Fibroblast of upper back skin (primary cell): ENCODE measurements at regions not wholly inside any gene's neighbourhood (a gene's known extent, or its start where the extent isn't known, plus 50 kb on each side); places are given as distances from the start of the nearest gene placed in this dataset.
"Not testable (repeated sequence)": the region's sequence is repeated elsewhere in the genome, so short reads cannot be mapped to it uniquely, and the experiment has no call there.

Source experiments
- DNase-seq: peaks from one replicate; pipeline ENCODE4 v3.0.0-alpha.2; 2013

DNA sequence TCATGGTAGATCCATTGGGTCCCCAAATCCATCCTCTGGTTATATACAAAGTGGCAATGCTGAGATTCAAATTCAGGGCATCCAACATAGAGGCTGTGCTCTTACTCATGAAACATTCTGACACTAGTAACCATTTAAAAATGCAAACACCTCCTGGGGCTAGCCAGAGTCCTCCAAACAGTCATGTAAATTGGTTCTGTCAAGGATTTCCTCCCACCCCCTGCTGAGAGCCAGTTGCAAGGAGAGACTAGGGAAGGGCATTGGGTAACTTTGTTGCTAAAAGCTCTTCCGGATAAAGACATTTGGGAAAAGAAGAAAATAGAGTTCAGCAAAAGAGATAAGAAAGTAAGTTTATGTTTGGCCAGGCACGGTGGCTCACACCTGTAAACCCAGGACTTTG lies 58.3 kb downstream of the ART5 start:
- DNase-seq = peak; percentile 65

DNA sequence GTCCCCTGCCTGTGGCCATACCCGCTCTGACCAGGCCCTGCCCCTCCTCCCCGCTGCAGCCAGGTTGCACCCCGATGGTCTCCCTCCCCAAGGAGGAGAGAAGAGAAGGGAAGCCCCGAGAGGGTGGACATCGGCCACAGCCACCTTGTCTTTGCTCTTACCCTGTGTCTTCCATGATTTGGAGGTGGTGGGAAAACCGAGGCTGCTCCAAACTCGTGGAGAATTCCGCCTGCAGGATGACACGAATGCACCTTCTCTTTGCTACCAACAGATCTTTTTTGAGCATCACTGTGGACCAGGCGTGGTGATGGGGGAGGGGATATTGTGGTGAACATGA lies 60.4 kb downstream of the ART5 start:
- DNase-seq = not testable (repeated sequence)

DNA sequence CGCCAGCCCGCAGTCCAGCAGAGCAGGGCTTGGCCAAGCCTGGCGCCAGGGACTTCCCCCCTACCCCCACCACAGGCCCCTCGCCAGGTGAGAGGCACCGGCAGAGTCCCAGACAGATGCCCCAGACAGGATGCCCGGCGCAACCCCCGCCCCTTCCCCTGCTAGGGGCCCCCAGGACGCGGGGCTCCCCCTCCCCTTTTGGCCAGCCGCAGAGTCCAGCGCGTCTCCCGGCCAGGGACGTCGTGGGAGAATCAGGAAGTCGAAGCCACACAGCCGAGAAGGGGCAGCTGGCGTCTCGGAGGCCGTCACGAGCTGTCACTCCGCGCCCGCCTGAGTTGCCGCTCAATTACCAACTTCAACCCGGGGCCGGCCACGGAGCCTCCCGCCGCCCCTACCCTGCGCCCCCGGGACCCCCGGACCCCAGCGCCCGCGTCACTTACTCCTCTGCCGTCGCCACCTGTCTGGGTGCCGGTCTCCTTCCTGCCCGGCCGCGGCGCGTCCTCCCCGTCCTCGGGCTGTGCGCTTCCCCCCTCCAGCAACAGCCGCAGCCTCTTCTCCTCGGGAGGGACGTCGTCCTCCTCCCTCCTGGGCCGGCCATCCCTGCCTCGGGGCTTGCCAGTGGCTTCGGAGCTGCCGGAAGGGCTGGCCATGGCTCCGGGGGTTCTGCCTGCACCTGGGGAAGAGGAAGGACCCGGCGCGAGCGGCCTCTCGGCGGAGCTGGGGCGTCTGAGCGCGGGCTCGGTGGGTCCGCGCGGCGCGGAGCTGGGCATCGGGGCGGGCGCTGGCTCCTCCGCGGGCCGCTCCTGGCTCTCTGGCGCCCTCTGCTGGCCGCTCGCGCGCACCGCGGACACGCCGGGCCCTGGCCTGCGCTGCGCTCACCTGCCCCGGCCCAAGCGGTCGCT lies 61.1 kb downstream of the ART5 start:
- not testable (repeated sequence) for DNase-seq

DNA sequence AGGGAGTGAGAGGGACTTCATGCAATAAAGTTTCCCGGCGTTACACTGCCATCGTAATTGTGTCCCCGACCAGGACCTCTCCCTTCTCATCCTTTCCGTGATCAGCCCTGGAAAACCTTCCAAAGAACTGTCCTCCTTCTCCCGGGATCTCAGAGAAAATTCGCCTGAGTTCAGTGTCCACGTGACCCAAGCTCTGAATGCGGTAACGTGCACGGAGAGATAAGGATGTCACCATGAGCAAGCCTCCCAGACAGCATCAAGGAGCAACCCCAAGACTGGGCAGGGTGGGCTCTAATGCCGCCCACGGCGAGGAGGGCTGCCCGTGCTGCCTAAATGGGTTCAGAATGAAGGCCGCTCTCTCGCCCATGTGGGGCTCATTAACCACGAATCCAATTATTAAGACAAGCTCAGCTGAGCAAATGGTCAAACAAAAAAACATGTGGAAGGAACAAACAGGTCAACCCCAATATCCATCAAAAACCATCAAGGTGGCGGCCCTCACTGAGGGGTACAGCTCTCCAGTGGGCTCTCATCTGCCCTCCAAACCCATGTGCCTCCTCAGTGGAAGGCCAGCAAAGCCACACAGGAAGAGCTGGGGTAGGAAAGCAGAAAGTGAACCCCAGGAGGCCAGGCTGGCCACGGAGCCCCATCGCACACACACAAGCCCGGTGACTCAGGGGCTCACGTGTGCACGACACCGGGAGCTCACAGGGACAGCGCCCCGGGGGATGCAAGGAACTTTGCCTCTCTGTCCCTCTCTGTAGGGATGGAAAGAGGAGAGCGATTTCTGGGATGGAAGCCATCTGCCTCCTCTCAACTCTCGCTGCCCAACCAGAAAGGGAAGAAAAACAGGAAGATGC lies 62.0 kb downstream of the ART5 start:
- not testable (repeated sequence) for DNase-seq

DNA sequence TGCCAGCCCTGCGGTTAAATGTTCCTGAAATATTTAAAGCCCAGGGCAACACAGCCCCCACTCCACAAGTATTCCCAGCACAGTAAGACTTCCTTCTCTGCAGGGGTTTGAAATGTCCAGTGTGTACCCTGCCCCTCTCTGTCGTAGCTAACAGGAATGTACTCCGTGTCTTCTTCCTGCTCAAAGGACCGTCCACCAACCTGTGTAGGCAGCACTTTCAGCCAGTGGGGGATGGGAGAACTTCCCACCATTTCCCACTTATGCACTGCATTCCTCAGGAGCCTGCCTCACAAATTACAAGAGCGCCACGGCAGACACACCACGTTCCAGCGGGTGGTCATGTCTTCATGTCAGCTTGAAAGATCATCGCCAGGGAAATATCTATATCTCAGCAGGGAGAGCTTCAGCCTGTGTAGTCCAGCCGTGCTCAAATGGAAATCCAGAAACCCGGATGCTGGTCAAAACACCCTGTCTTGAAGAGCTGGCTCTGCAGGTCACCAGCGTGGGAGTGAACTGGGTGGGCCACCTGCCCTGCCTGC lies 65.7 kb downstream of the ART5 start:
- peak; percentile 27 for DNase-seq

DNA sequence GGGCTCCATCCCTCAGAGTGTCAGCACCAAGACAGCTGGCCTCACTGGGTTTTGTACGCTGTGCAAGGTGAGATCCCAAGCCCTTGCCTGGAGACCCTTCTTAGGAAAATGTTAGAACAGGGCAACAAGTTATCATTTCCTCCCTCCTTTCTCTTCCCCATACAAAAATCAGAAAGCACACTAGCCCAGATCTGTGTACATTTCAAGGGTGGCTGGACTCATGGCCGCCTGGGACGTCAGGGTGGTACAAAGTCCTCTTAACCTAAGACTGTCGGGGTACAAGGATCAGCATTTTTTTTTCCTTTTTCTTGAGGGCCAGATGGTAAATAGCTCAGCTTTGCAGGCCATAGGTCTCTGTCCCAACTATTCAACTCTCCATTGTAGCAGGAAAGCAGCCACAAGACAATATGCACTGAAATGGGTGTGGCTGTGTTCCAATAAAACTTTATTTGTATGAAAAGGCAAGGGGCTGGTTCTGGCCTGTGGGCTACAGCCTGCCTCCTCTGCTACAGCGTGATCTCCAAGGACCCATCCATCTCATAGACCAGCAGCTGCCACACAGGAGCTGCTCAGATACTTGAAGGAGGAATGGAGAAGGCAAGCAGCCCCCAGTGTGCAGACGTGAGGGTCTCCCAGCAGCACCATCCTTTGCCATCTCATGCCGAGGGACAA lies 68.7 kb downstream of the ART5 start:
- DNase-seq = not testable (repeated sequence)

DNA sequence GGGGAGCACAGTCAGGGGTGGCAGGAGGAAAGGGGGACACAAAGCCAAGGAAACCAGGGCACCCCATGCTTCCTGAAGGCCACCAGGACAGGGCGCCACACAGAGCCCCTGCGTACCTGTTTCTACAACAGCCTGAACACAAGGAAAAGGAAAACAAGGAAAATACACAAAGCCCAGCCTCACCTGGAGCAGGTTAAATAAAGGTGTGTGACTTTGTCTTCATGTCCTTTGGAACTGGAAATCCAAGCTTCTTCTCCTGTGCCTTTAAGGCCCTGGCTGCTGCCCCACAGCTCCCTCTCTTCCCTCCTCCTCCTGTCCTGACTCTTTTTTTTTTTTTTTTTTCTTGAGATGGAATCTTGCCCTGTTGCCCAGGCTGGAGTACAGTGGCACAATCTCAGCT lies 70.0 kb downstream of the ART5 start:
- DNase-seq = not testable (repeated sequence)

DNA sequence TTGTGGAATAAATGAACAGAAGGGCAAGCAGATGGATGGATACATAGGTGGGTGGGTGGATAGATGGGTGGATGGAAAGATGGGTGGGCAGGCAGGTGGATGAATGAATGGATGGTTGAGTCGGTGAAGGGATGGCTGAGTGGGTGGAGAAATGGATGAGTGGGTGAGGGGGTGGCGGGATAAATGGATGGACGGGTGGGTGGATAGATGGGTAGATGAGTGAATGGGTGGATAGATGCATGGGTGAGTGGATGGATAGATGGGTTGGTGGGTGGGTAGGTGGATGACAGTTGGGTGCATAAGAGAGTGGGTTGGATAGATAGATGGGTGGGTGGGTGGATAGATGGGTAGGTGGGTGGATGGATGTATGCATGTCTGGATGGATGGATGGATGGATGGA lies 76.0 kb downstream of the ART5 start:
- not testable (repeated sequence) for DNase-seq

DNA sequence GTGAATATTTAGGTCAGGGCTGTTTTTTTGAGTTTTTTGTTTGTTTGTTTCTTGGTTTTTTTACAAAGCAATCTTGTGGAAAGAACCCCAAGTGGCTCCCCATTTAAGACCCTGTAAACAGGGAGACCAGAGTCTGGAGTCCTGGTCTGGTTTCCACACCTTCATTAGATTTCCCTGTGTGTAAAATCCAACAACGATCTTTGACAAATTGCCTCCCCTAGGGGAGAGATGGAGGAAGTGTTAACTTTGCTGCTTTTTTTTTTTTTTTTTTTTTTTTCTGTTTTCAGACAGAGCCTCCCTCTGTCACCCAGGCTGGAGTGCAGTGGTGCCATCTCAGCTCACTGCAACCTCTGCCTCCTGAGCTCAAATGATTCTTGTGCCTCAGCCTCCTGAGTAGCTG lies 77.4 kb downstream of the ART5 start:
- DNase-seq = not testable (repeated sequence)

DNA sequence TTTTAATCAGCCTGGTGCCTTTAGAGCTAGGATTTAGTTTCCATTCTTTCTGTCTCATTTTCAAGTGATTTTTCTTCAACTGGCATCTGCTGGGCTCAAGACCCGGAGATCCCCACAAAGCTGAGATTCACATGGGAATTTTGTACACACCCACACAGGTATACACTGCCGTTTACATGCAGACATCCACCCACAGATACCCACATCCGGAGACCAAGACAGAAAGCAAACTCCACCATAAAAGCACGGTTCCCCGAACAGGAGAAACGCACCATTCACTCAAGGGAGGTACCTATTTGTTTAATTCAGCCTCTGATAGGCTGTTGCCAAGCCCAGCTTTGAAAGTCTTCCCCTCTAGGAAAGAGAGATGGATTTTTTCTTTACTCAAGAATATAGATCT lies 87.2 kb downstream of the ART5 start:
- not testable (repeated sequence) for DNase-seq

DNA sequence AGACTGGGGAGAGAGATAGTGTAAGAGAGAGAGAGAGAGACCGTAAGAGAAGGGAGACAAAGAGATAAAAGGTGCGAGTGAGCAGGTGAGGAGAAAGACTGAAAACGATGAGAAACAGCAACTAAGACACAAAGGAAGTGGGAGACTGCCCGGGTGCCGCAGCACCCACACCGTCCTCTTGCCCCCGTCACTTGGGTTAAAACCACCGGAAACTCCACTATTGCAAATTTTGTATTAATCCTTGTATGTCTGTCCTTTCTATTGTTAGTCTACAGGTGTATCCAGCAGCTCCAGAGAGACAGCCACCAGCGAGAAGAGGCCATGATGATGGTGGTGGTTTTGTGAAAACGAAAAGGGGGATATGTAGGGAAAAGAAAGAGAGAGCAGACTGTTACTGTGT lies 96.8 kb downstream of the ART5 start:
- not testable (repeated sequence) for DNase-seq

DNA sequence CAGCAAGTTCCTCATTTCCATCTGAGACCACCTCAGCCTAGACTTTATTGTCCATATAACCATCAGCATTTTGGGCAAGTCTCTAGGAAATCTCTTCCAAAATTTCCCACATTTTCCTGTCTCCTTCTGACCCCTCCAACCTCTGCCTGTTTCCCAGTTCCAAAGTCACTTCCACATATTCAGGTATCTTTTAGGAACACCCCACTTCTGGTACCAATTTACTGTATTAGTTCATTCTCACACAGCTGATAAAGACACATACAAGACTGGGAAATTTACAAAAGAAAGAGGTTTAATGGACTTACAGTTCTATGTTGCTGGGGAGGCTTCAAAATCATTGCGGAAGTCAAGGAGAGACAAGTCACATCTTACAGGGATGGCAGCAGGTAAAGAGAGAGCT lies 103.6 kb downstream of the ART5 start:
- not testable (repeated sequence) for DNase-seq

DNA sequence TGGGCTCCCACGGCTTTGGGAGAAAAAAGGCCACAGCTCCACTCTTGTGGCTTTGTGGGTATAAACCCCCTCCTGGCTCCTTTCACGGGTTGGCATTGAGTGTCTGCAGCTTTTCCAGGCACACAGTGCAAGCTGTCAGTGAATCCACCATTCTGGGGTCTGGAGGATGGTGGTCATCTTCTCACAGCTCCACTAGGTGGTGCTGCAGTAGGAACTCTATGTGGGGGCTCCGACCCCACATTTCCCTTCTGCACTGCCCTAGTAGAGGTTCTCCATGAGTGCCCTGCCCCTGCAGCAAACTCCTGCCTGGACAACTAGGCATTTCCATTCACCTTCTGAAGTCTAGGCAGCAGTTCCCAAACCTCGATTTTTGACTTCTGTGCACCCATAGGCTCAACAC lies 104.5 kb downstream of the ART5 start:
- not testable (repeated sequence) for DNase-seq

DNA sequence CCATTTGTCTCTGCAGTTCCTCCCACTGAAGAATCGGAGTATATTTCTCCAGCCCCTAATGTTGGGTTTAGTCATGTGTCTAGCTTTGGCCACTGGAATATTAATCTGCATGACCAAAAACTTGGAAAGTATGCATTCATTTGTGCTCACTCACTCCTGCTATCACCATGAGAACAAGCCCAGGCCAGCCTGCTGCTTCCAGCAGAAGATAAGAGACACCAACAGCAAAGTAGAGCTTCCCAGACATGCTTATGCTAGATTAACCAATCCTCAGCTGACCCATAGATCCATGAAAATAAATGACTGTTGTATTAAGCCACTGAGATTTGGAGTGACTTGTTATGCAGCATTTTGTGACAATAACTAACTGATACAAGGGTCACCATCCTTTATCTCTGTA lies 108.8 kb downstream of the ART5 start:
- DNase-seq = not testable (repeated sequence)

DNA sequence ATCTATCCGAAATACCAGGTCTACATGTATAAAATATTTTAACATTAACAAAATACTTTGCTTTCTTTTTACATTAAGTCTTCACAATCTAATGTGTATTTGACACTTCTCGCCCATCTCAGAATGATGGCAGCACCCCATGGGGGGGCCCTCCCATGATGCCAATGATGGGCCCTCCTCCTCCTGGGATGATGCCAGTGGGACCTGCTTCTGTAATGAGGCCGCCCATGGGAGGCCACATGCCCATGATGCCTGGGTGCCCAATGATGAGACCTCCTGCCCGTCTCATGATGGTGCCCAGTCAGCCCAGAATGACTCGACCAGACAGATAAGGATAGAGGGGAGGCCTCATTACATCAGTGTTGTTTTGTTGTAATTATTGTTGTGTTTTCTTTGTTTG lies 110.5 kb downstream of the ART5 start:
- DNase-seq = not testable (repeated sequence)

DNA sequence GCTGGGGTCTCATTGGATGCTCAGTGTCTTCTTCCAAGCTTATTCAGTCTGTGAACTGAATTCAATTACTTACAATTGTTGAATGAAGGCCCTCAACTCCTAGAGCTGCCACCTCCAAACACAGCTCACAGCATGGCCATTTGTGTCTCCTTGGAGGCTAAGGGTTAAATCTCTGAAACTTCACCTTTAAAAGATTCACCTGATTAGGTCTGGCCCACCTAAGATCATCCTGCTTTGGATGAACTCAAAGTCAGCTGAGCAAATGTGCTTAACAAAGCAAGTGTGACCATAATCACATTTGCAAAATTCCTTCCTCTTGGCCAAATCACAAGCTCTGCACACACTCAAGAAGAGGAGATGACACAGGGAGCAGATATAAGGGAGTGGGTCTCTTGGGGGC lies 118.2 kb downstream of the ART5 start:
- not testable (repeated sequence) for DNase-seq

DNA sequence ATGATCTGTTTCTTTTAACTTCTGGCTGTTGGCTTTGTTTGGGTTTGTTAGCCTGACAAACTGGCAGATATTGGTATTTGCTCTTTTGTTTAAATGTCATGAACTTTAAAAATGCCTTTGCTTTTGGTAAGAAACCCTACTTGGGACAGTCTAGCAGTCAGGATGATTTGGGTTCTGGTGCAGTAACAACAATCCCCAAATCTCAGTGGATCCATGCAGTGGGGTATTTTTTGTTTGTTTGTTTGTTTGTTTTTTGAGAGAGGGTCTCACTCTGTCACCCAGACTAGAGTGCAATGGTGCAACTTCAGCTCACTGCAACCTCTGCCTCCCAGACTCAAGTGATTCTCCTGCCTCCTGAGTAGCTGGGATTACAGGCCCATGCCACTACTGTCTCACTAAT lies 120.9 kb downstream of the ART5 start:
- DNase-seq = not testable (repeated sequence)

DNA sequence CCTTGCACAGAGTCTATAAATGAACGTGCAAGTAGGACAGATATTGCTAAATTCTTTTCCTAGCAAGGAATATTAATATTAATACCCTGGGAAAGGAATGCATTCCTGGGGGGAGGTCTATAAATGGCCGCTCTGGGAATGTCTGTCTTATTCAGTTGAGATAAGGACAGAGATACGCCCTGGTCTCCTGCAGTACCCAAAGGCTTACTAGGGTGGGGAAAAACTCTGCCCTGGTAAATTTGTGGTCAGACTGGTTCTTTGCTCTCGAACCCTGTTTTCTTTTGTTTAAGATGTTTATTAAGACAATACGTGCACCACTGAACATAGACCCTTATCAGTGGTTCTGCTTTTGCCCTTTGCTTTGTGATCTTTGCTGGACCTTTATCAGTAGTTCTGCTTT lies 122.0 kb downstream of the ART5 start:
- not testable (repeated sequence) for DNase-seq

DNA sequence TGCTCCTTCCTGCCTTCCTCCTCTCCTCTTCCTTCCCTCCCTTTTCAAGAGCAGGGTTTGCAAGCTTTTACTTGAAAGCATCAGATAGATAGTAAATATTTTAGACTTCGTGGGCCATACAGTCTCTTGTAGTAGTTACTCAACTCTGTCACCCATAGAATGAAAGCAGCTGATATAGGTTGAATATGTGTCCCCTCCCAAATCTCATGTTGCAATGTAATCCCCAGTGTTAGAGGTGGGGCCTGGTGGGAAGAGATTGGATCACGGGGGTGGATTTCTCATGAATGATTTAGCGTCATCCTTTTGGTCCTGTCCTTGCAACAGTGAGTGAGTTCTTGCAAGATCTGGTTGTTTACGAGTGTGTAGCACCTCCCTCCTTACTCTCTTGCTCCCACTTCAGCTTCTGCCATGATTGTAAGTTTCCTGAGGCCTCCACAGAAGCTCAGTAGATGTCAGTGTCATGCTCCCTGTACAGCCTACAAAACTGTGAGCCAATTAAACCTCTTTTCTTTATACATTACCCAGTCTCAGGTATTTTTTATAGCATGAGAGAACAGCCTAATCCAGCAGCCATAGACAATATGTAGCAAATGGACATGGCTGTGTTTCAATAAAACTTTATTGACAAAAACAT lies 124.7 kb downstream of the ART5 start:
- DNase-seq = not testable (repeated sequence)

DNA sequence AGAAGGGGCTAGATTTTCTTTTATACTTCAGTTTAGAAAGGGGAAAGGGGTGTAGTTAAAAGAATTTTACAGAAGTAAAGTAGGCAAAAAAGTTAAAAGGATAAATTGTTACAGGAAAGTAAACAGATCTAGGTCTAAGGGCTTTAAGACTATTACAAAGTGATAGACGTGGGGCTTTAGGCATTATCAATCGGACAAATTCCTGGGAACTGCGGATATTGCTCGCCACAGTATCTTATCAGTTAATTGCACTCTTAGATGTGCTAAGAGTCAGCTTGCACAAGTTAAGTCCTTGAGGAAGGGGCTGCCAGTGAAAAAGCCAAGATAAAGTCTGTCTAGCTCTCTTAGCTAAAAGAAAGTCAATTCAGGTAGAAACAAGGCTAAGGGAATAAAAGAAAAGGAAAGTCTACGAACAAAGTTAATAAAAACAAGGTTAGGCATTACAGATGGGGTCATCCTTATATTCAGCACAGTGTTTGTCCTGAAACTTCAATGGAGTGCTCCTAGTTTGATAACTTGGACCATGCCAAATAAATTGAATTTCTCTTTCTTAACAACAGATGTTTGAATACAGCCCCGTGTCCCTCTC lies 125.4 kb downstream of the ART5 start:
- DNase-seq = not testable (repeated sequence)

DNA sequence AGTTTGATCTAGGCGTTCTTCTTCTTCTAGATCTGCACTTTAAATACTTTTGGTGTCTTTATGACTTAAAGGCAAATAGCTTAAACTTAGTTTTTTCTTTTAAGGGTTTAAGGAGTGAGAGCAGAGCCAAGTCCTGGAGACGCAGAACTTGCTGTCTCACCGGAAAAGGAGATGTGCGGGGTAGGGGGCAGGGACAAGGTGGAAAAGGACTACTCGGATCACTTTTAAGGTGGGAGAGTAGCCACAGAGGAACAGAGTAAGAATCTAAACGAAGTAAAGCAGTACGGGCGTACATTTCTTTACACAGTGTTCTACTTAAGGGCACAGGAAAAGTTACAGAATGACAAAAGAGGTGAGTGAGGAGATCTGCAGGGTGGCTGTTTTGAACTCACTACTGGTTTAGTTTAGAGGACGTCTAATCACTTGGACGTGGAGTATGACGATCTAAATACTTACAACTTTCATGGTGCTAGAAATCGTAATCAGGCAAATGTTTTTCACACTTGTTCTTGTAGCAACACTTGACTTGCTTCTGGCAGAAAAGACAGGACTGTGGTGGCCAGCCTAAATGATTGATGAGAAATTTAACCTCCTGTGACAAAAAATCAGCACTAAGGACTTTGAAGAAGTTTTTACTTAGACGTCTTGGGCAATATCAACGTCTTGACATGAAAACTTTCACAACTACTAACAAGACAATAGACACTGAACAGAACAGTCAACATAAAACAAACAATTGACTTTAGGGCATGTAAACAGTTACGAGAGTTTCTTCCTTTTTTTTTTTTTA lies 127.0 kb downstream of the ART5 start:
- not testable (repeated sequence) for DNase-seq
